K562 (cell line): ENCODE measurements at regions not wholly inside any gene's neighbourhood (a gene's known extent, or its start where the extent isn't known, plus 50 kb on each side); places are given as distances from the start of the nearest gene placed in this dataset.

ENCODE experiments used
- ATAC-seq: fragments of 200-7000 bp; cut with Tn5 transposase; 3 replicates; pipeline ENCODE4 v1.9.1; 2020; ENCODE audit warnings: moderate library complexity
- BruUV-seq: library from RNA; stranded (reverse); fragments of 400-500 nt; replicated peaks from 2 replicates; lab custom pipeline; 2021; lab: Mats Ljungman, UMichigan
- CTCF ChIA-PET: fragments of 300-600 bp; formaldehyde crosslinking; extraction: SDS; loops from one replicate; lab custom pipeline; 2021; ENCODE audit warnings: low intra/inter-chr PET ratio; lab: Yijun Ruan, JAX
- POLR2A ChIA-PET: fragments of 300-600, 350-650 bp; sonication (Branson Sonifier 250); formaldehyde crosslinking; extraction: SDS; loops from one replicate; lab custom pipeline; 2021; ENCODE audit warnings: antibody characterized with exemption, inconsistent platforms; lab: Yijun Ruan, JAX
- DNase-seq, 4 experiments: peaks; one replicate each; pipeline versions ENCODE4 v3.0.0 to v3.0.0-alpha.2; 2011 to 2018; ENCODE audit warnings: low spot score in 3 of 4, mixed read lengths in 3 of 4; ENCODE audit errors: extremely low read depth in 1 of 4
- FAIRE-seq: peaks from 2 replicates; lab custom pipeline; 2011; peaks lifted over from hg19 to GRCh38; lab: Jason Lieb, UNC
- H2AFZ ChIP-seq: 2 replicates; pipeline ENCODE4 v1.6.0; 2011; ENCODE audit warnings: low read depth, low read length, control low read depth, inconsistent platforms
- H3K27ac ChIP-seq: fragments of 200-600 bp; 3 replicates; pipeline ENCODE4 v1.8.0; 2011; ENCODE audit warnings: low read depth, mild to moderate bottlenecking, control low read depth, inconsistent platforms, low read length, moderate library complexity, mixed read lengths; ENCODE audit errors: extremely low read depth
- H3K27me3 ChIP-seq, 2 experiments: fragments of 300-600 bp in 1 of 2; 2 replicates in 1 of 2; 3 replicates in 1 of 2; pipeline versions ENCODE4 v1.6.0 to v1.8.0; 2011; ENCODE audit warnings: inconsistent platforms in 2 of 2, low read length in 2 of 2, mild to moderate bottlenecking in 1 of 2, mixed read lengths in 1 of 2, moderate library complexity in 1 of 2; ENCODE audit not compliant: control insufficient read depth in 2 of 2, insufficient read depth in 2 of 2
- H3K36me3 ChIP-seq: fragments of 300-600 bp; 3 replicates; pipeline ENCODE4 v1.8.0; 2011; ENCODE audit warnings: mild to moderate bottlenecking, low read length, inconsistent platforms; ENCODE audit not compliant: control insufficient read depth, insufficient read depth
- H3K4me1 ChIP-seq, 2 experiments: fragments of 200-600 bp in 1 of 2; replicated peaks in 1 of 2; 2 replicates in 1 of 2; 3 replicates in 1 of 2; pipeline versions ENCODE4 v1.5.1 to v1.8.0; 2011; ENCODE audit warnings: inconsistent platforms in 2 of 2, low read length in 2 of 2, mild to moderate bottlenecking in 1 of 2, mixed read lengths in 1 of 2, moderate library complexity in 1 of 2; ENCODE audit not compliant: control insufficient read depth in 2 of 2, insufficient read depth in 2 of 2
- H3K4me2 ChIP-seq: 2 replicates; pipeline ENCODE4 v1.6.1; 2011; ENCODE audit warnings: low read length, control low read depth, inconsistent platforms, mixed read lengths; ENCODE audit not compliant: insufficient read depth
- H3K4me3 ChIP-seq: fragments of 200-600 bp; sonication (generic), shearing (Covaris generic); 2 replicates; pipeline ENCODE4 v1.5.1; 2016; ENCODE audit warnings: control low read depth, inconsistent platforms
- H3K79me2 ChIP-seq: fragments of 200-600 bp; 3 replicates; pipeline ENCODE4 v1.8.0; 2011; ENCODE audit warnings: low read length, inconsistent platforms; ENCODE audit not compliant: control insufficient read depth, insufficient read depth
- H3K9ac ChIP-seq, 2 experiments: 2 replicates each; pipeline versions ENCODE4 v1.6.0 to v1.6.1; 2011; ENCODE audit warnings: low read depth in 2 of 2, low read length in 2 of 2, control low read depth in 1 of 2, inconsistent platforms in 1 of 2, mild to moderate bottlenecking in 1 of 2, mixed read lengths in 1 of 2; ENCODE audit not compliant: insufficient read depth in 1 of 2
- H3K9me1 ChIP-seq: one replicate; pipeline ENCODE4 v1.6.0; 2011; ENCODE audit warnings: inconsistent platforms, mild to moderate bottlenecking, low read length, moderate library complexity; ENCODE audit not compliant: control insufficient read depth, insufficient read depth
- H3K9me3 ChIP-seq: replicated peaks from 2 replicates; pipeline ENCODE4 v1.5.1; 2011; ENCODE audit warnings: low read depth, low read length, inconsistent platforms; ENCODE audit not compliant: control insufficient read depth, insufficient read depth
- H4K20me1 ChIP-seq: replicated peaks from 2 replicates; pipeline ENCODE4 v1.6.1; 2011; ENCODE audit warnings: low read length, inconsistent platforms, mixed read lengths; ENCODE audit not compliant: control insufficient read depth, insufficient read depth
- ATF1 ChIP-seq, 2 experiments: fragments of 450-650 bp in 1 of 2; IDR thresholded peaks; 2 replicates each; pipeline ENCODE4 v1.6.1; 2016; ENCODE audit warnings: missing compliant biosample characterization in 1 of 2, missing genetic modification characterization in 1 of 2
- CAMTA2 ChIP-seq: fragments of 250-450 bp; sonication (Bioruptor Pico); conservative IDR thresholded peaks from 2 replicates; pipeline ENCODE4 v1.5.1; 2022
- CBX2 ChIP-seq: fragments of 200-600 bp; sonication (generic); IDR thresholded peaks from one replicate; pipeline ENCODE4 v1.6.1; 2012; ENCODE audit warnings: mild to moderate bottlenecking, low read length, inconsistent platforms; ENCODE audit not compliant: insufficient read depth, poor library complexity, severe bottlenecking
- EP300 ChIP-seq: IDR thresholded peaks from 2 replicates; pipeline ENCODE4 v1.6.1; 2012; ENCODE audit warnings: low read length, improper control_type of control experiment
- MBD2 ChIP-seq: sonication (generic); IDR thresholded peaks from 2 replicates; pipeline ENCODE4 v1.6.1; 2016; ENCODE audit warnings: low read depth, borderline replicate concordance
- MED1 ChIP-seq: sonication (generic); formaldehyde crosslinking; IDR thresholded peaks from 2 replicates; pipeline ENCODE4 v1.8.1; 2023; ENCODE audit warnings: missing genetic modification reagents, borderline replicate concordance
- NCOA4 ChIP-seq: fragments of 450-650 bp; IDR thresholded peaks from 2 replicates; pipeline ENCODE4 v1.6.1; 2018; ENCODE audit warnings: mild to moderate bottlenecking; ENCODE audit not compliant: partially characterized antibody
- RBM14 ChIP-seq: fragments of 200-400 bp; formaldehyde crosslinking; IDR thresholded peaks from 2 replicates; pipeline ENCODE4 v1.6.1; 2018; ENCODE audit warnings: low read depth, mild to moderate bottlenecking, low read length, moderate library complexity, borderline replicate concordance; ENCODE audit not compliant: insufficient read depth
- ZC3H4 ChIP-seq: sonication (generic); formaldehyde crosslinking; IDR thresholded peaks from 2 replicates; pipeline ENCODE4 v1.9.0; 2021; ENCODE audit warnings: missing genetic modification reagents, borderline replicate concordance
- WGBS: fragments of 100-300 bp; shearing (Covaris generic); methylation state at CpG from one replicate; pipeline ENCODE4 v1.1.6; 2016; ENCODE audit warnings: low coverage, mixed read lengths; ENCODE audit not compliant: insufficient coverage; ENCODE audit errors: missing lambda C conversion rate; 5-methylcytosine and 5-hydroxymethylcytosine counted together
- in situ Hi-C: fragments of 300-500 bp; cut with MboI; formaldehyde crosslinking; loops from 4 replicates; pipeline ENCODE4 v1.15.0; 2018; ENCODE audit warnings: inconsistent platforms, mixed read lengths
- intact Hi-C: fragments of 100-400 bp; cut with micrococcal nuclease; formaldehyde crosslinking; loops from 2 replicates; pipeline ENCODE4 v1.14.2; 2022
- TF ChIP-seq, protein P1 (sequence below): fragments of 250-450 bp; sonication (Bioruptor Pico); IDR thresholded peaks from 2 replicates; pipeline ENCODE4 v1.8.0; 2021; ENCODE audit warnings: mild to moderate bottlenecking, moderate library complexity
- TF ChIP-seq, protein P2 (sequence below), 2 experiments: IDR thresholded peaks in 1 of 2; conservative IDR thresholded peaks in 1 of 2; 2 replicates each; pipeline ENCODE4 v1.6.1; 2016; ENCODE audit warnings: low read depth in 2 of 2, mild to moderate bottlenecking in 1 of 2, missing compliant biosample characterization in 1 of 2, missing genetic modification characterization in 1 of 2, moderate library complexity in 1 of 2
- TF ChIP-seq, protein P3 (sequence below): fragments of 450-650 bp; IDR thresholded peaks from 2 replicates; pipeline ENCODE4 v1.6.1; 2018; ENCODE audit warnings: mild to moderate bottlenecking, low read depth; ENCODE audit not compliant: partially characterized antibody

DNA sequence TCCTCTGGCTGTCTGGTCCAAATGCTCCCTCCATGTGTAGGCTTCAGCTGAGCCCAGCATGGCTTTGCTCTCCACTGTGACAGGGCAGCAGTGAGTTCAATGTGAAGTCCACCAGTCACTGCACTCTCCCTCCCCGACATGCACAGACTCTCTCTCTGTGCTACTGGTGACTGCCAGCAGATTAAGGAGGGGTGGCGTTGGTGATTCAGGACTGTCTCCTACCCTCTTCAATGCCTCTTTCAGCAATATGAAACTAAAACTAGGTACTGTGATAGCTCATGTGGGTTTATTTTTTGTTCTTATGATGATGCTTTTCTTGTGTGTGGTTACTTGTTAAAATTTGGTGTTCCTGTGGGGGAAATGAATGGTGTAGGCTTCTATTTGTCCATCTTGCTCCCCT lies 201.0 kb upstream of the RBMS1 start:
- Histone ChIP-seq H2AFZ (no peak overlapping the region), H3K79me2 (no peaks in the 10 kb centered on the region), H3K27ac (no peak overlapping the region), H3K27me3 (no peaks in the 10 kb centered on the region), H3K4me3 (no peak overlapping the region), H3K9me1 (no peaks in the 10 kb centered on the region), H3K9ac (no peak overlapping the region), H3K4me1 (no peaks in the 10 kb centered on the region), H3K36me3 (no peaks in the 10 kb centered on the region), H4K20me1 (no peaks in the 10 kb centered on the region), H3K9me3 (no peaks in the 10 kb centered on the region; the same call in 1 of the 2 replicates), H3K4me2 (no peak overlapping the region)
- DNase-seq, result no peak
- no peak for ATAC-seq
- WGBS, result 7% methylated on average over 1 of the region's 2 CpGs
- ChIA-PET POLR2A (no interaction called here), CTCF (no interaction called here)
- BruUV-seq, result no TSS peak
- TF ChIP-seq, protein P1, sequence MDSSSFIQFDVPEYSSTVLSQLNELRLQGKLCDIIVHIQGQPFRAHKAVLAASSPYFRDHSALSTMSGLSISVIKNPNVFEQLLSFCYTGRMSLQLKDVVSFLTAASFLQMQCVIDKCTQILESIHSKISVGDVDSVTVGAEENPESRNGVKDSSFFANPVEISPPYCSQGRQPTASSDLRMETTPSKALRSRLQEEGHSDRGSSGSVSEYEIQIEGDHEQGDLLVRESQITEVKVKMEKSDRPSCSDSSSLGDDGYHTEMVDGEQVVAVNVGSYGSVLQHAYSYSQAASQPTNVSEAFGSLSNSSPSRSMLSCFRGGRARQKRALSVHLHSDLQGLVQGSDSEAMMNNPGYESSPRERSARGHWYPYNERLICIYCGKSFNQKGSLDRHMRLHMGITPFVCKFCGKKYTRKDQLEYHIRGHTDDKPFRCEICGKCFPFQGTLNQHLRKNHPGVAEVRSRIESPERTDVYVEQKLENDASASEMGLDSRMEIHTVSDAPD (CRISPR knock-in tag), result no peak
- TF ChIP-seq ATF1 (CRISPR knock-in tag; IDR thresholded peaks at IDR 0.05), result no peak
- no peak for TF ChIP-seq ATF1 (tag; IDR thresholded peaks at IDR 0.05)
- no peak for TF ChIP-seq ZC3H4 (CRISPR knock-in tag)
- no peak for TF ChIP-seq MED1
- no peak for TF ChIP-seq CAMTA2 (CRISPR knock-in tag)
- TF ChIP-seq MBD2, result no peak
- no peak for TF ChIP-seq CBX2
- TF ChIP-seq RBM14, result no peak
- TF ChIP-seq EP300, result no peak
- no peak for TF ChIP-seq NCOA4
- TF ChIP-seq, protein P2, sequence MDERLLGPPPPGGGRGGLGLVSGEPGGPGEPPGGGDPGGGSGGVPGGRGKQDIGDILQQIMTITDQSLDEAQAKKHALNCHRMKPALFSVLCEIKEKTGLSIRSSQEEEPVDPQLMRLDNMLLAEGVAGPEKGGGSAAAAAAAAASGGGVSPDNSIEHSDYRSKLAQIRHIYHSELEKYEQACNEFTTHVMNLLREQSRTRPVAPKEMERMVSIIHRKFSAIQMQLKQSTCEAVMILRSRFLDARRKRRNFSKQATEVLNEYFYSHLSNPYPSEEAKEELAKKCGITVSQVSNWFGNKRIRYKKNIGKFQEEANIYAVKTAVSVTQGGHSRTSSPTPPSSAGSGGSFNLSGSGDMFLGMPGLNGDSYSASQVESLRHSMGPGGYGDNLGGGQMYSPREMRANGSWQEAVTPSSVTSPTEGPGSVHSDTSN (CRISPR knock-in tag; IDR thresholded peaks at IDR 0.05; ENCODE audit: low read depth), result no peak
- TF ChIP-seq, protein P2 (tag; conservative IDR thresholded peaks at IDR 0.05; ENCODE audit: low read depth), result no peak
- TF ChIP-seq, protein P3, sequence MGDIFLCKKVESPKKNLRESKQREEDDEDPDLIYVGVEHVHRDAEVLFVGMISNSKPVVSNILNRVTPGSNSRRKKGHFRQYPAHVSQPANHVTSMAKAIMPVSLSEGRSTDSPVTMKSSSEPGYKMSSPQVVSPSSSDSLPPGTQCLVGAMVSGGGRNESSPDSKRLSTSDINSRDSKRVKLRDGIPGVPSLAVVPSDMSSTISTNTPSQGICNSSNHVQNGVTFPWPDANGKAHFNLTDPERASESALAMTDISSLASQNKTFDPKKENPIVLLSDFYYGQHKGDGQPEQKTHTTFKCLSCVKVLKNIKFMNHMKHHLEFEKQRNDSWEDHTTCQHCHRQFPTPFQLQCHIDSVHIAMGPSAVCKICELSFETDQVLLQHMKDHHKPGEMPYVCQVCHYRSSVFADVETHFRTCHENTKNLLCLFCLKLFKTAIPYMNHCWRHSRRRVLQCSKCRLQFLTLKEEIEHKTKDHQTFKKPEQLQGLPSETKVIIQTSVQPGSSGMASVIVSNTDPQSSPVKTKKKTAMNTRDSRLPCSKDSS, result no peak
- FAIRE-seq, result no peak
- in situ Hi-C loops (no loop called here), intact Hi-C loops (no loop called here)
